ENCODE measurements at regions not wholly inside any gene's neighbourhood (a gene's known extent, or its start where the extent isn't known, plus 50 kb on each side); places are given as distances from the start of the nearest gene placed in this dataset.

DNA sequence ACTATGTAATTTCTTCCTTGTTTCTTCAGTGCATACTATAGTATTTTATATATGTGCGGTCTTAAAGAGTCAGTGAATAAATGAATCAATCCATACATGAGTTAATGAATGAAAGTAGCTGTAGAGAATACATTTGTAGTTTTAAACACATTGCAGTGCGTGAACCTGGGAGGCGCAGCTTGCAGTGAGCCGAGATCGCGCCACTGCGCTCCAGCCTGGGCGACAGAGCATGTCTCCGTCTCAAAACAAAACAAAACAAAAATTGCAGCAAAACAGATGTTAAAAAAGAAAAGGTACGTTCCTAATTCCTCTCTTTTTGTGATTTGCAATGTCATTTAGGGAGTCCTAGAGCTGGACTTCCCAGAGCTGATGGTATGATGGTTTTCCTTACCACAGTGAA lies 1144.8 kb upstream of the FANCL start:
- TF ChIP-seq YY1 (IDR thresholded peaks at IDR 0.05; ENCODE audit: insufficient read depth, insufficient read length) (no peak), SUZ12 (IDR thresholded peaks at IDR 0.05; ENCODE audit: extremely low read depth, insufficient read depth, insufficient read length) (no peak), ZNF274 (IDR thresholded peaks at IDR 0.05; ENCODE audit: low read depth, low read length) (no peak)
